IMR-90 (cell line): ENCODE measurements at regions not wholly inside any gene's neighbourhood (a gene's known extent, or its start where the extent isn't known, plus 50 kb on each side); places are given as distances from the start of the nearest gene placed in this dataset.

Source experiments
- BHLHE40 ChIP-seq: fragments of 150-350 bp; IDR thresholded peaks from 2 replicates; pipeline ENCODE4 v1.6.1; 2016; ENCODE audit warnings: mild to moderate bottlenecking, low read depth, low read length
- CTCF ChIP-seq: conservative IDR thresholded peaks from 2 replicates; pipeline ENCODE4 v1.5.1; 2012; ENCODE audit warnings: mild to moderate bottlenecking, low read depth, low read length, improper control_type of control experiment
- FOS ChIP-seq: fragments of 150-350 bp; IDR thresholded peaks from 2 replicates; pipeline ENCODE4 v1.6.1; 2016; ENCODE audit warnings: low read depth, low read length
- POLR2A ChIP-seq: IDR thresholded peaks from 2 replicates; pipeline ENCODE4 v1.6.1; 2012; ENCODE audit warnings: mild to moderate bottlenecking, low read depth, low read length
- RAD21 ChIP-seq: IDR thresholded peaks from 2 replicates; pipeline ENCODE4 v1.6.1; 2012; ENCODE audit warnings: low read length, improper control_type of control experiment
- USF2 ChIP-seq: fragments of 150-350 bp; IDR thresholded peaks from 2 replicates; pipeline ENCODE4 v1.6.1; 2017; ENCODE audit warnings: mild to moderate bottlenecking, antibody characterized with exemption, low read length, low read depth

GRCh38 chr7:19852192-19852591 is 78.8 kb upstream of the TMEM196 start:
- TF ChIP-seq CTCF (no peak), POLR2A (no peak), FOS (no peak), RAD21 (no peak), BHLHE40 (no peak), USF2 (no peak)
